ENCODE measurements at regions not wholly inside any gene's neighbourhood (a gene's known extent, or its start where the extent isn't known, plus 50 kb on each side); places are given as distances from the start of the nearest gene placed in this dataset.

DNA sequence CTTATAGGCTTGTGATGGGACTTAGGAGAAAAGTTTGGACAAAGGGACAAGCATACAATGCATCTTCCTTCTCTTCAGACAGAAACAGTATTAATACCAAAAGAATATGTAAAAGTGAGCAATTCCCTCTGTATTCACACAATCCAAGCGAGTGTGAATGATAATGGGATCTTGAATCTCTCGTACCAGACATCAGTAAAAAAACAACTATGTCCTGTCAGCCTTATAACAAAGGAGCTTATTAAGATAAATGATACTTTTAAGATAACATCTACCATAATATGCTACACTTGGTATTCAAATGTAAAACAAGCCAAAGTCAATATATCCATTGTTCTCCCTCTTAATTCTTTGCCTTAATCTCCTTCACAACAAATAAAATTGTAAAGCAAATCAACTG is 288.6 kb upstream of the CNTN6 start:
- Mint-ChIP-seq H3K4me1 (ENCODE audit: low read depth) (no peaks in the 10 kb centered on the region), H3K9me3 (ENCODE audit: low read depth) (peaks cover 14% of the 10 kb centered on the region), H3K27ac (ENCODE audit: unreplicated experiment) (no peak overlapping the region), H3K4me3 (ENCODE audit: unreplicated experiment) (no peak overlapping the region), H3K36me3 (ENCODE audit: low read depth) (no peaks in the 10 kb centered on the region), H3K27me3 (ENCODE audit: low read depth) (no peaks in the 10 kb centered on the region)
- TF ChIP-seq, protein P1, sequence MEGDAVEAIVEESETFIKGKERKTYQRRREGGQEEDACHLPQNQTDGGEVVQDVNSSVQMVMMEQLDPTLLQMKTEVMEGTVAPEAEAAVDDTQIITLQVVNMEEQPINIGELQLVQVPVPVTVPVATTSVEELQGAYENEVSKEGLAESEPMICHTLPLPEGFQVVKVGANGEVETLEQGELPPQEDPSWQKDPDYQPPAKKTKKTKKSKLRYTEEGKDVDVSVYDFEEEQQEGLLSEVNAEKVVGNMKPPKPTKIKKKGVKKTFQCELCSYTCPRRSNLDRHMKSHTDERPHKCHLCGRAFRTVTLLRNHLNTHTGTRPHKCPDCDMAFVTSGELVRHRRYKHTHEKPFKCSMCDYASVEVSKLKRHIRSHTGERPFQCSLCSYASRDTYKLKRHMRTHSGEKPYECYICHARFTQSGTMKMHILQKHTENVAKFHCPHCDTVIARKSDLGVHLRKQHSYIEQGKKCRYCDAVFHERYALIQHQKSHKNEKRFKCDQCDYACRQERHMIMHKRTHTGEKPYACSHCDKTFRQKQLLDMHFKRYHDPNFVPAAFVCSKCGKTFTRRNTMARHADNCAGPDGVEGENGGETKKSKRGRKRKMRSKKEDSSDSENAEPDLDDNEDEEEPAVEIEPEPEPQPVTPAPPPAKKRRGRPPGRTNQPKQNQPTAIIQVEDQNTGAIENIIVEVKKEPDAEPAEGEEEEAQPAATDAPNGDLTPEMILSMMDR (IDR thresholded peaks at IDR 0.05): no peak
- no peak for DNase-seq (ENCODE audit: low spot score)

DNA sequence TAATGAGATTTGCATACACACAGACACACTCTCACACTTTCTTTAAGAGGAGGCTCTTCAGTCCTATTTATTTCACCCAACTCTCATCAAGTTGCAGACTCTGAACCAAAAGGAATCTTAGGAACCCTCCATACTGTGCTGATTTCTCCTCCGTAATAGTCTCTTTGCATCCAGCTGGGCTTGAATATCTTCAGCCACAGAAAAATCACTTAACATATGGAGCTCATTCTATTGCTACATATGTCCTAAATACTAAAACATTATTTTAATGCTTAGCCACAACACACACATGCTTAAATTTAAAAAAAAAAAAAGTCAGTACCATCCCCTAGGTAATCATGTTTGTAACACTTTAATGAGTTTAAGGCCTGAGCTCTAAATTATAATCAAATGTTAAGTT is 287.5 kb upstream of the CNTN6 start:
- H3K36me3 Mint-ChIP-seq (ENCODE audit: low read depth): no peaks in the 10 kb centered on the region
- TF ChIP-seq, protein P1 (IDR thresholded peaks at IDR 0.05): no peak
- peaks cover 12% of the 10 kb centered on the region for H3K9me3 Mint-ChIP-seq (ENCODE audit: low read depth)
- no peak for DNase-seq (ENCODE audit: low spot score)
- H3K4me3 Mint-ChIP-seq (ENCODE audit: unreplicated experiment): no peak overlapping the region
- no peaks in the 10 kb centered on the region for H3K4me1 Mint-ChIP-seq (ENCODE audit: low read depth)
- H3K27ac Mint-ChIP-seq (ENCODE audit: unreplicated experiment): no peak overlapping the region
- H3K27me3 Mint-ChIP-seq (ENCODE audit: low read depth): no peaks in the 10 kb centered on the region

GRCh38 chr3:806006-806405 is 286.8 kb upstream of the CNTN6 start:
- H3K4me3 Mint-ChIP-seq (ENCODE audit: unreplicated experiment): no peak overlapping the region
- no peak overlapping the region for H3K27ac Mint-ChIP-seq (ENCODE audit: unreplicated experiment)
- TF ChIP-seq, protein P1 (IDR thresholded peaks at IDR 0.05): no peak
- DNase-seq (ENCODE audit: low spot score): no peak
- H3K36me3 Mint-ChIP-seq (ENCODE audit: low read depth): no peaks in the 10 kb centered on the region
- peaks cover 12% of the 10 kb centered on the region for H3K9me3 Mint-ChIP-seq (ENCODE audit: low read depth)
- H3K27me3 Mint-ChIP-seq (ENCODE audit: low read depth): no peaks in the 10 kb centered on the region
- no peaks in the 10 kb centered on the region for H3K4me1 Mint-ChIP-seq (ENCODE audit: low read depth)

DNA sequence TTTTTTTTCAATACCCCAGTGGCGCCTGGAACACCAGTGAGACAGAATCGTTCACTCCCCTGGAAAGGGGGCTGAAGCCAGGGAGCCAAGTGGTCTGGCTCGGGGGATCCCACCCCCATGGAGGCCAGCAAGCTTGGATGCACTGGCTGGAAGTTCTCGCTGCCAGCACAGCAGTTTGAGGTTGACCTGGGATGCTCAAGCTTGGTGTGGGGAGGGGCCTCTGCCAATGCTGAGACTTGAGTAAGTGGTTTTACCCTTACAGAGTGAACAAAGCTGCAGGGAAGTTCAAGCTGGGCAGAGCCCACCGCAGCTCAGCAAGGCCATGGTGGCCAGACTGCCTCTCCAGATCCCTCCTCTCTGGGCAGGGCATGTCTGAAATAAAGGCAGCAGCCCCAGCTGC is 276.2 kb upstream of the CNTN6 start:
- Mint-ChIP-seq H3K4me1 (ENCODE audit: low read depth) (no peaks in the 10 kb centered on the region), H3K4me3 (ENCODE audit: unreplicated experiment) (no peak overlapping the region), H3K9me3 (ENCODE audit: low read depth) (peaks cover 43% of the 10 kb centered on the region), H3K36me3 (ENCODE audit: low read depth) (no peaks in the 10 kb centered on the region), H3K27me3 (ENCODE audit: low read depth) (no peaks in the 10 kb centered on the region), H3K27ac (ENCODE audit: unreplicated experiment) (no peak overlapping the region)
- TF ChIP-seq, protein P1 (IDR thresholded peaks at IDR 0.05): no peak
- peak; percentile 60 for DNase-seq (ENCODE audit: low spot score)

GRCh38 chr3:834679-835078 is 258.1 kb upstream of the CNTN6 start:
- DNase-seq (ENCODE audit: low spot score): no peak
- no peaks in the 10 kb centered on the region for H3K27me3 Mint-ChIP-seq (ENCODE audit: low read depth)
- H3K9me3 Mint-ChIP-seq (ENCODE audit: low read depth): peaks cover 22% of the 10 kb centered on the region
- H3K36me3 Mint-ChIP-seq (ENCODE audit: low read depth): no peaks in the 10 kb centered on the region
- H3K27ac Mint-ChIP-seq (ENCODE audit: unreplicated experiment): no peak overlapping the region
- H3K4me3 Mint-ChIP-seq (ENCODE audit: unreplicated experiment): no peak overlapping the region
- no peaks in the 10 kb centered on the region for H3K4me1 Mint-ChIP-seq (ENCODE audit: low read depth)
- TF ChIP-seq, protein P1 (IDR thresholded peaks at IDR 0.05): no peak
